Right ventricle myocardium inferior (tissue), 1 donor: ENCODE measurements at regions not wholly inside any gene's neighbourhood (a gene's known extent, or its start where the extent isn't known, plus 50 kb on each side); places are given as distances from the start of the nearest gene placed in this dataset.
A peak's percentile ranks its signal among the peaks of the same experiment; 100 is the strongest.
"Not testable (repeated sequence)": the region's sequence is repeated elsewhere in the genome, so short reads cannot be mapped to it uniquely, and the experiment has no call there.

ENCODE experiments used
- ATAC-seq: fragments of 200-7000 bp; cut with Tn5 transposase; one replicate; pipeline ENCODE4 v1.9.1; 2020; ENCODE audit warnings: mild to moderate bottlenecking, moderate library complexity
- DNase-seq: peaks from one replicate; pipeline ENCODE4 v3.0.0; 2021; ENCODE audit errors: missing footprints
- intact Hi-C: fragments of 100-400 bp; cut with DNase I; formaldehyde crosslinking; loops from one replicate; pipeline ENCODE4 v1.11.0; 2022
- donor health status: DM: no; HTN: yes; CAD: no; lungs with severe emphysema.

- intact Hi-C loops: no loop called here
- ATAC-seq: no peak
These were observed 362.4 kb upstream of the MAF start for GRCh38 chr16:79962962-79963361.

GRCh38 chr16:79959226-79959625, 358.7 kb upstream of the MAF start:
- ATAC-seq: no peak
- intact Hi-C loops: no loop called here
- DNase-seq: no peak

More at GRCh38 chr16:79962962-79963361, 362.4 kb upstream of the MAF start:
- no peak for DNase-seq

GRCh38 chr16:79954921-79955705, 354.6 kb upstream of the MAF start:
- DNase-seq (no peak), ATAC-seq (no peak)
- intact Hi-C loops: no loop called here

GRCh38 chr16:79950932-79951719, 350.6 kb upstream of the MAF start:
- intact Hi-C loops: no loop called here
- DNase-seq (no peak), ATAC-seq (no peak)

GRCh38 chr16:79949417-79949816, 348.9 kb upstream of the MAF start:
- ATAC-seq: no peak
- DNase-seq: no peak
- intact Hi-C loops: no loop called here

- intact Hi-C loops: no loop called here
- DNase-seq (no peak), ATAC-seq (no peak)
These were observed 347.2 kb upstream of the MAF start for GRCh38 chr16:79947771-79948170.

GRCh38 chr16:79946252-79946651, 345.7 kb upstream of the MAF start:
- no peak for DNase-seq
- intact Hi-C loops: no loop called here
- no peak for ATAC-seq

- ATAC-seq: peak; percentile 50
- intact Hi-C loops: no loop called here
- DNase-seq: no peak
These were observed 343.2 kb upstream of the MAF start for GRCh38 chr16:79943736-79944135.

- no peak for DNase-seq
- ATAC-seq: no peak
- intact Hi-C loops: no loop called here
These were observed 338.0 kb upstream of the MAF start for GRCh38 chr16:79938575-79938974.

- intact Hi-C loops, ATAC-seq, DNase-seq: not testable (repeated sequence)
These were observed 337.1 kb upstream of the MAF start for GRCh38 chr16:79937671-79938070.

GRCh38 chr16:79933603-79934002, 333.1 kb upstream of the MAF start:
- intact Hi-C loops: no loop called here
- ATAC-seq: no peak
- DNase-seq: no peak

GRCh38 chr16:79932572-79932971, 332.0 kb upstream of the MAF start:
- no peak for DNase-seq
- no peak for ATAC-seq

GRCh38 chr16:79931721-79932120, 331.2 kb upstream of the MAF start:
- DNase-seq (no peak), ATAC-seq (no peak)
- intact Hi-C loops: no loop called here

More at GRCh38 chr16:79932572-79932971, 332.0 kb upstream of the MAF start:
- intact Hi-C loops: no loop called here

GRCh38 chr16:79929260-79929965, 328.9 kb upstream of the MAF start:
- intact Hi-C loops: no loop called here
- DNase-seq (no peak), ATAC-seq (no peak)

- intact Hi-C loops: no loop called here
- ATAC-seq (no peak), DNase-seq (no peak)
These were observed 327.8 kb upstream of the MAF start for GRCh38 chr16:79928142-79928873.

GRCh38 chr16:79926451-79927205, 326.1 kb upstream of the MAF start:
- ATAC-seq (no peak), DNase-seq (no peak)
- intact Hi-C loops: no loop called here

GRCh38 chr16:79923431-79923830, 322.9 kb upstream of the MAF start:
- DNase-seq (no peak), ATAC-seq (no peak)
- intact Hi-C loops: no loop called here

- DNase-seq (no peak), ATAC-seq (no peak)
- intact Hi-C loops: no loop called here
These were observed 320.1 kb upstream of the MAF start for GRCh38 chr16:79920685-79921084.
